Gastrocnemius medialis (tissue), 4 donors: ENCODE measurements at regions not wholly inside any gene's neighbourhood (a gene's known extent, or its start where the extent isn't known, plus 50 kb on each side); places are given as distances from the start of the nearest gene placed in this dataset.
"Not testable (repeated sequence)": the region's sequence is repeated elsewhere in the genome, so short reads cannot be mapped to it uniquely, and the experiment has no call there.

ENCODE experiments used
- ATAC-seq, 2 donors: fragments of 150-250 bp; one replicate each; pipeline ENCODE4 v1.9.1; 2016
- DNase-seq, 2 donors: peaks; one replicate each; pipeline ENCODE4 v3.0.0-alpha.2; 2019
- H3K27ac ChIP-seq, 4 donors: fragments of 200-600 bp; sonication (generic); 1 replicate in 1 of 4; 2 replicates in 3 of 4; pipeline ENCODE4 v1.5.1; 2016 to 2018; ENCODE audit warnings: mild to moderate bottlenecking in 2 of 4, moderate library complexity in 1 of 4
- H3K27me3 ChIP-seq, 3 donors: fragments of 200-600 bp; sonication (generic) in 2 of 3; 1 replicate in 1 of 3; 2 replicates in 2 of 3; pipeline versions ENCODE4 v1.5.1 to v1.6.0; 2016 to 2019; ENCODE audit warnings: mild to moderate bottlenecking in 1 of 3, moderate library complexity in 1 of 3
- H3K36me3 ChIP-seq, 2 donors: fragments of 200-600 bp; sonication (generic) in 1 of 2; one replicate each; pipeline ENCODE4 v1.5.1; 2017 to 2018
- H3K4me1 ChIP-seq, 2 donors: fragments of 200-600 bp; sonication (generic) in 1 of 2; one replicate each; pipeline ENCODE4 v1.5.1; 2016 to 2017; ENCODE audit warnings: mild to moderate bottlenecking in 2 of 2
- H3K4me3 ChIP-seq, 4 donors: fragments of 200-600 bp; sonication (generic) in 3 of 4; 1 replicate in 1 of 4; 2 replicates in 3 of 4; pipeline ENCODE4 v1.5.1; 2016 to 2019; ENCODE audit warnings: mild to moderate bottlenecking in 2 of 4
- H3K9me3 ChIP-seq, 3 donors: fragments of 200-600 bp; sonication (generic) in 2 of 3; 1 replicate in 1 of 3; 2 replicates in 2 of 3; pipeline ENCODE4 v1.5.1; 2016 to 2019
- POLR2A ChIP-seq, 2 donors: fragments of 450-650 bp; IDR thresholded peaks; one replicate each; pipeline ENCODE4 v1.6.1; 2017; ENCODE audit warnings: antibody characterized with exemption in 2 of 2, mild to moderate bottlenecking in 2 of 2, moderate library complexity in 2 of 2
- in situ Hi-C, 4 donors: fragments of 200-750 bp; cut with MboI; loops; one replicate each; pipeline versions ENCODE4 v1.15.0 to v1.8.0; 2017; ENCODE audit warnings: low sequenced_read_pairs in 4 of 4
- intact Hi-C: fragments of 100-400 bp; cut with DNase I; formaldehyde crosslinking; loops from one replicate; pipeline ENCODE4 v1.15.1; 2023; ENCODE audit warnings: low total_unique reads
- TF ChIP-seq, protein P1 (sequence below), 5 experiments: fragments of 450-650 bp in 3 of 5; fragments of 200-600 bp in 2 of 5; sonication (generic) in 2 of 5; IDR thresholded peaks in 4 of 5; conservative IDR thresholded peaks in 1 of 5; 1 replicate in 4 of 5; 2 replicates in 1 of 5; pipeline ENCODE4 v1.5.1; 2016 to 2019; ENCODE audit warnings: antibody characterized with exemption in 5 of 5, mild to moderate bottlenecking in 3 of 5, moderate library complexity in 3 of 5

DNA sequence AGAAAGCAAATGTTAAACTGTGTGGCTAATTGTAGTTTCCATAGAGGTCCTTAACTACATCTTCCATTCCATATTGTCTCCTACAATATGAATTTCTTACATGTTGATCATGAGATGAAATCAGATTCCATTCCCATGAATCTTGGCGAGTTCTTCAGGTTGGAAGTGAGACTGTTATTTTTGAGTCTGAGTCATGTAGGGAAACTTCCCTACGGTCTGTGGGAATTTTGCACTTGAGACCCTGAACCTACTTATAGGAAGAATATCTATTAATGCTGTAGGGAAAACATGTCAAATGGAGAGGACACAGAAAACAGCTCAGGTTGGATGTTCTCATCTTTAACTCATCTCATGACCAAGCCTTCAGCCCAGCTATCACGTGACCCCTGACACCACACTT is 1226.0 kb downstream of the CDY2B start:
- in situ Hi-C loops (no loop called here), intact Hi-C loops (no loop called here)
- no peak for TF ChIP-seq POLR2A (IDR thresholded peaks at IDR 0.05)
- TF ChIP-seq, protein P1, sequence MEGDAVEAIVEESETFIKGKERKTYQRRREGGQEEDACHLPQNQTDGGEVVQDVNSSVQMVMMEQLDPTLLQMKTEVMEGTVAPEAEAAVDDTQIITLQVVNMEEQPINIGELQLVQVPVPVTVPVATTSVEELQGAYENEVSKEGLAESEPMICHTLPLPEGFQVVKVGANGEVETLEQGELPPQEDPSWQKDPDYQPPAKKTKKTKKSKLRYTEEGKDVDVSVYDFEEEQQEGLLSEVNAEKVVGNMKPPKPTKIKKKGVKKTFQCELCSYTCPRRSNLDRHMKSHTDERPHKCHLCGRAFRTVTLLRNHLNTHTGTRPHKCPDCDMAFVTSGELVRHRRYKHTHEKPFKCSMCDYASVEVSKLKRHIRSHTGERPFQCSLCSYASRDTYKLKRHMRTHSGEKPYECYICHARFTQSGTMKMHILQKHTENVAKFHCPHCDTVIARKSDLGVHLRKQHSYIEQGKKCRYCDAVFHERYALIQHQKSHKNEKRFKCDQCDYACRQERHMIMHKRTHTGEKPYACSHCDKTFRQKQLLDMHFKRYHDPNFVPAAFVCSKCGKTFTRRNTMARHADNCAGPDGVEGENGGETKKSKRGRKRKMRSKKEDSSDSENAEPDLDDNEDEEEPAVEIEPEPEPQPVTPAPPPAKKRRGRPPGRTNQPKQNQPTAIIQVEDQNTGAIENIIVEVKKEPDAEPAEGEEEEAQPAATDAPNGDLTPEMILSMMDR (IDR thresholded peaks at IDR 0.05 in 4 of 5, conservative IDR thresholded peaks at IDR 0.05 in 1 of 5), result no peak
- no peaks in the 10 kb centered on the region for H3K36me3 ChIP-seq
- ATAC-seq (no peak), DNase-seq (no peak)
- no peaks in the 10 kb centered on the region for H3K27me3 ChIP-seq
- no peak overlapping the region for H3K4me3 ChIP-seq
- no peaks in the 10 kb centered on the region for H3K4me1 ChIP-seq
- H3K9me3 ChIP-seq, result no peaks in the 10 kb centered on the region
- no peak overlapping the region for H3K27ac ChIP-seq

DNA sequence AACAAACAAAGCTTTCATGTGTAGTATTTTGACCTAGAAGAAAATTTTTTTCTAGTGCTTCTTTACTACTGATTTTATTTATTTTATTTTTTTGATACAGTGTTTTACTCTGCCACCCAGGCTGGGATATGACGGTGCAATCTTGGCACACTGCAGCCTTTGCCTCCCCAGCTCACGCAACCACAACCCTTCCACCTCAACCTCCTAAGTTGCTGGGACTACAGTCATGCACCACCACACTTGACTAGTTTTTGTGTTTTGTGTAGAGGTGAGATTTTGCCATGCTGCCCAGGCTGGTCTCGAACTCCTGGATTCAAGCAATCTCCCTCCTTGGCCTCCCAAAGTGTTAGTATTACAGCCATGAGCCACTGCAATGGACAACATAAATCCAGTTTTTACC is 1234.0 kb downstream of the CDY2B start:
- TF ChIP-seq POLR2A (IDR thresholded peaks at IDR 0.05), result no peak
- TF ChIP-seq, protein P1 (IDR thresholded peaks at IDR 0.05 in 4 of 5, conservative IDR thresholded peaks at IDR 0.05 in 1 of 5), result no peak
- no peaks in the 10 kb centered on the region for H3K27me3 ChIP-seq
- H3K4me3 ChIP-seq, result no peak overlapping the region
- intact Hi-C loops (no loop called here), in situ Hi-C loops (no loop called here)
- no peaks in the 10 kb centered on the region for H3K9me3 ChIP-seq
- DNase-seq (no peak), ATAC-seq (no peak)
- no peaks in the 10 kb centered on the region for H3K4me1 ChIP-seq
- H3K27ac ChIP-seq, result no peak overlapping the region
- H3K36me3 ChIP-seq, result no peaks in the 10 kb centered on the region

DNA sequence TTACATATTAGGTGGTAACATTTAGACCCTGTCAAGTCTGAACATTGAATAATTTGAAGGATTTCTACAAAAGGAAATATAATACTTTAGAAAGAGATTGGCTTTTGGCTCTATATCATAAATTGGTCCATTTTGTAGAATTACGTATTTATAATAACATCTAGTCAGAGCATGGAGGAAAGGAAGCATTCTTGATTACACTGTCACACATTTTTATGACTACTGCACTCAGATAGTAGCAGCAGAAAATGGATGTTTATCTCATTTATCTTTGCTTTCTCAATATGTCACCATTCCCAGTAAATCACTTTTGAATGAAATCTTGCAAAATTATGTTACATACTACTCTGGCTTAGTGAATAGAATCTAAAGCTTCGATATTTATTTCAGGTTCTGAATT is 1234.6 kb downstream of the CDY2B start:
- no peaks in the 10 kb centered on the region for H3K27me3 ChIP-seq
- H3K36me3 ChIP-seq, result no peaks in the 10 kb centered on the region
- no peaks in the 10 kb centered on the region for H3K4me1 ChIP-seq
- ATAC-seq (no peak), DNase-seq (no peak)
- TF ChIP-seq, protein P1 (IDR thresholded peaks at IDR 0.05 in 4 of 5, conservative IDR thresholded peaks at IDR 0.05 in 1 of 5), result no peak
- TF ChIP-seq POLR2A (IDR thresholded peaks at IDR 0.05), result no peak
- no peak overlapping the region for H3K4me3 ChIP-seq
- H3K9me3 ChIP-seq, result no peaks in the 10 kb centered on the region
- intact Hi-C loops, result no loop called here
- H3K27ac ChIP-seq, result no peak overlapping the region
- in situ Hi-C loops, result no loop called here

DNA sequence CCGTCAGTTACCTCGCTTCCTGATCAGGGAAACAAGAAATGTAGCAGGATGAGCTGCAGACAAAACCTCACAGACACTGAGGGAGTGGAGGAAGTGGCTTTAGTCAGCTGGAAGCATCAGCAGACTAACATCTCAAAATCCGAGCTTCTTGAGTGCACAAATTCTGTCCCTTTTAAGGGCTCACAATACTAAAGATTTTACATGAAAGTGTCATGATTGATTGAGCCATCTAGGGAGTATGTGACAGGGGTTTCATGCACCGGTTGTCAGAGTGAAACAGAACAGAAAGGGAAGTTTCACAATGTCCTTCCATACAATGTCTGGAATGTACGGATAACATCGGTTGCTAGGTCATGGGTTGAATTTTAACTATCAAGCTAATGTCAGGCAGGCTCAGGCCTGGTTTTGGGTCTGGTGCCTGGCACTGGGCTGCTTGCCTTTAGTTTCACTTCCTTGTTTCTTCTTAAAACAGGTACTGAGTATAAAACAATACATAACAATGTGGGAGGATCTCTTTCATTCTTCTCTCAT is 1235.7 kb downstream of the CDY2B start:
- TF ChIP-seq, protein P1 (IDR thresholded peaks at IDR 0.05 in 4 of 5, conservative IDR thresholded peaks at IDR 0.05 in 1 of 5), result no peak
- TF ChIP-seq POLR2A (IDR thresholded peaks at IDR 0.05), result no peak
- no peaks in the 10 kb centered on the region for H3K9me3 ChIP-seq
- no peaks in the 10 kb centered on the region for H3K4me1 ChIP-seq
- H3K27ac ChIP-seq, result no peak overlapping the region
- DNase-seq, result no peak
- no peaks in the 10 kb centered on the region for H3K27me3 ChIP-seq
- in situ Hi-C loops, result no loop called here
- H3K36me3 ChIP-seq, result no peaks in the 10 kb centered on the region
- intact Hi-C loops, result no loop called here
- ATAC-seq, result no peak
- no peak overlapping the region for H3K4me3 ChIP-seq

DNA sequence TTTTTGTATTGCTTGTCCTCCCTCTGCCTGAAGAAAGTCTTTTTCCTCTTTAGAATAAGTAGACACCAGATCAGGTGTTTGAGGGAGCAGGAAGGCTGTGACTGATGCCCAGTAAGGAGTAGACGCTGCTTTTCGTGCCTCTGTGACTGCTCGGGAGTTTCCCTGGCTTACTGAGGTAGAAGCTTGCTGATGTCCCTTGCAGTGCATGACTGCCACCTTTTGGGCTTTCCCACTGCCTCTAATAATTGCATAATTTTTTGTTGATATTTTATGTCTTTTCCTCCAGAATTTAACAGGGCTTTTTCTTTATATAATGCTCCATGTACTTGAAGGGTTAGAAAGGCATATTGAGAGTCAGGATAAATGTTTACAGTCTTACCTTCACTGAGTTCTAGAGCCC is 1240.2 kb downstream of the CDY2B start:
- no peak for ATAC-seq
- Histone ChIP-seq H3K4me3 (no peak overlapping the region), H3K27ac (no peak overlapping the region), H3K27me3 (no peaks in the 10 kb centered on the region), H3K9me3 (no peaks in the 10 kb centered on the region), H3K4me1 (no peaks in the 10 kb centered on the region), H3K36me3 (no peaks in the 10 kb centered on the region)
- intact Hi-C loops (no loop called here), in situ Hi-C loops (no loop called here)
- TF ChIP-seq POLR2A (IDR thresholded peaks at IDR 0.05), result no peak
- TF ChIP-seq, protein P1 (IDR thresholded peaks at IDR 0.05 in 4 of 5, conservative IDR thresholded peaks at IDR 0.05 in 1 of 5), result peak in 1 of 5 experiments; percentile 20
- peak in 1 of 2 donors; percentile 12 for DNase-seq

DNA sequence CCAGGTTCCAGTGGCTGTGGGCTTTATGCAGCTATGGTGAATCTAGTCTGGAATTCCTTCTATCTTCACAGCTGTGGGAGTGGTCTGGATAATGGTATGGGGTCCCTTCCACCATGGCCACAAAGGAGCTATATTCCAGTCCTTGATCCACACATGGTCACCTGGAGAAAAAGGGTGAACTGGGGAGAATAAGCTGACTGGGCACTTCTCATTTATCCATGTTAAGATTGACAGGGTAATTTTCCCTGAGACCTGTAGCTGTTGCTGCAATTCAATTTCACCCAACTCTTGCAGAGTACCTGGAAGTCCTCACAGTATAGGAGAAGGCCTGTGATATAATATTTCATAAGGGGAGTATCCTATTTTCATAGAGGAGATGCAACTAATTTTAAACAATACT is 1241.3 kb downstream of the CDY2B start:
- H3K4me3 ChIP-seq, in situ Hi-C loops, H3K36me3 ChIP-seq, H3K9me3 ChIP-seq, H3K27ac ChIP-seq, intact Hi-C loops, ATAC-seq, H3K27me3 ChIP-seq, DNase-seq, H3K4me1 ChIP-seq: not testable (repeated sequence)
